ENCODE measurements at regions not wholly inside any gene's neighbourhood (a gene's known extent, or its start where the extent isn't known, plus 50 kb on each side); places are given as distances from the start of the nearest gene placed in this dataset.

GRCh38 chr2:66281980-66282379, 152.9 kb upstream of the MEIS1 start:
- TF ChIP-seq CTCF (IDR thresholded peaks at IDR 0.05; ENCODE audit: borderline replicate concordance, extremely low read depth, low read length, poor library complexity, severe bottlenecking): no peak
- no peak for TF ChIP-seq EZH2 (IDR thresholded peaks at IDR 0.05; ENCODE audit: borderline replicate concordance, low read depth, low read length, severe bottlenecking)
